ENCODE measurements at regions not wholly inside any gene's neighbourhood (a gene's known extent, or its start where the extent isn't known, plus 50 kb on each side); places are given as distances from the start of the nearest gene placed in this dataset.
"Not testable (repeated sequence)": the region's sequence is repeated elsewhere in the genome, so short reads cannot be mapped to it uniquely, and the experiment has no call there.

DNA sequence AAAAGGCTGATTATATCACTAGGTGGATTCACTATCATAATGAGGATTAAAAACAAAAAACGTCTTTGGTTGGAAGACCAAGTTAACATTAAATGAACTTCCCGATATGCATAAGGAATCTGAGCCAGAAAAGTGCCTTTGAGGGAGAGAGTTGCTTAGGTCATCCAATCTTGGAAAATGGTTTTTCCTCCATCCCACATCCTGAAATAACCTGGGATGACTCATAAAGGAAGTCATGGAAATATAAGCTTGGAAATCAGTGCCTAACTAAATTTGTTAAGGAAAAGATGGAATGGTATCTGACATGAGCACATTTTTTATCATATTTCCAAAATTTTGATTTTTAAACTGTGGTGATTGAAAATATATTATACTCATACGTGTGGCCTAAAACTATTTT, 66.0 kb downstream of the KBTBD8 start:
- DNase-seq (ENCODE audit: low read depth), result no peak

DNA sequence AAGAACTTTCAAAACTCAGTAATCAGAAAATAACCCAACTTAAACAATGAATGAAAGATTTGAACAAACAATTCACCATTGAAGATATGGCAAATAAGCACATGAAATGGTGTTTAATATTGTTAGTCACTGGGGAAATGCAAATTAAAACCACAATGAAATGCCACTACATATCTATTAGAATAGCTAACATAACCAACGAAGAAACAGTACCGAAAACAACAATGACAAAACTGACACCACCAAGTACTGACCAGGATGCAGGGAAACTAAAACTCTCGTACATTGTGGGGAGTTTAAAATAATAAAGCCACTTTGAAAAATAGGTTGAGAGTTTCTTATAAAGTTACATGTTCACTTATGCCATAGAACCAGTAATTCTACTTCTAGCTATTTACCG, 69.1 kb downstream of the KBTBD8 start:
- DNase-seq (ENCODE audit: low read depth), result no peak

DNA sequence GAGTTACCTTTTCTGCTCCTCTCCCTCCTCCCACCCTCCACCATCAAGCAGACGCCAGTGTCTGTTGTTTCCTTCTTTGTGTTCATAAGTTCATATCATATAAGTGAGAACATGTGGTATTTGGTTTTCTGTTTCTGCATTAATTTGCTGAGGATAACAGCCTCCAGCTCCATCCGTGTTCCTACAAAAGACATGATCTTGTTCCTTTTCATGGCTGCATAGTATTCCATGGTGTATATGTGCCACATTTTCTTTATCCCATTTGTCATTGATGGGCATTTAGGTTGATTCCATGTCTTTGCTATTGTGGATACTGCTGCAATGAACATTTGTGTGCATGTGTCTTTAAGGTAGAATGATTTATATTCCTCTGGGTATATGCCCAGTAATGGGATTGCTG, 74.5 kb downstream of the KBTBD8 start:
- not testable (repeated sequence) for DNase-seq (ENCODE audit: low read depth)

DNA sequence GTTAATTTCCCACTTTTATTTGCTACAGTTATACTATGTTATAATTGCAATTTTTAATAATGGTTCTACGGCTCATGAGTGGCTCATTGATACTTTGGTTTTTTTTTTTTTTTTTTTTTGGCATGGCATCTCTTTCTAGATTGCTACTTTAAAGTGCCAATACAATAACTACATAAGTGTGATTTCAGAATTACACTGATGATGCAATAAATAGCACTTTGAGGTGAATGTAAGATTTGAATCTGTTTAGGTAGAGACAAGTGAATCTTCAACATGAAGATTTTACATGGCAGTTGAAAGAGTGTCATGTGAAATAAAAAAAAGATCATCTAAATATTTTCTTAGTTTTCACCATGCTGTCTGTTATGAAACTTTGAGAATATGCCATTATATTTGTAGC, 75.7 kb downstream of the KBTBD8 start:
- no peak for DNase-seq (ENCODE audit: low read depth)

DNA sequence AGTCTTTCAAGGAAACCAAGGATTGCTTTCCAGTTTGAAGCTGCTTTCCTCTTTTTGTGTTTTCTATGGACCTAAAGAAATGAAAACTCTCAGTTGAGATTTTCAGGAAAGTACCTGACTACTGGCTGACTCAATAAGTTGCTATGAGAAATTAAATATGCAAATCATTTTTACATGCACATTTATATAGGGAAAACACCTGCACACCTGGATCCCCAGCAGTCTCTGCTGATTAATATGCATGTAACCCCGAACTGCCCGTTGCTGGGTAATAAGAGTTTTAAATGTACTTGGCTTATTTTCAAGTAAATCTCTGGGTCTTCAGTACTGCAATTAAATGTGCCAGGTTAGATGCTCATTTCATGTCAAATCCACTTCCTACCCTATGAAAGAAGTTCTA, 77.2 kb downstream of the KBTBD8 start:
- no peak for DNase-seq (ENCODE audit: low read depth)

DNA sequence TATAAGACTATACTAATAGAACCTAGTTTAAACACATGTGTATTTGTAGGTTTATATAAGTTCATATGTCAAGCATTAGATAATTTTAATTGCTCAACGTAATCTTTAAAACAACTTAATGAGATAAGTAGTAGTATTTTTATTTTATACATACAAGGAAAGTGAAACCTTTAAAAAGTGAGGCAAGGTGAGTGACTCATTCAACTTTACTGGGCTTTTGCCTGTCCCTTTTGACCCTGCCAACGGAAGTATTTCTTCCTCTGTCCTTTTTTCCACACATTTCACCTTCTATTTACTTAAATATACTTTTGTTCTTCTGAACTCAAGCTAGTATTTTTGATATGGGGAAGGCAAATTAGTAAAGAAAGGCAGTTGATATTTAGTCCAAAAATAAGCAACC, 78.5 kb downstream of the KBTBD8 start:
- DNase-seq (ENCODE audit: low read depth), result no peak

DNA sequence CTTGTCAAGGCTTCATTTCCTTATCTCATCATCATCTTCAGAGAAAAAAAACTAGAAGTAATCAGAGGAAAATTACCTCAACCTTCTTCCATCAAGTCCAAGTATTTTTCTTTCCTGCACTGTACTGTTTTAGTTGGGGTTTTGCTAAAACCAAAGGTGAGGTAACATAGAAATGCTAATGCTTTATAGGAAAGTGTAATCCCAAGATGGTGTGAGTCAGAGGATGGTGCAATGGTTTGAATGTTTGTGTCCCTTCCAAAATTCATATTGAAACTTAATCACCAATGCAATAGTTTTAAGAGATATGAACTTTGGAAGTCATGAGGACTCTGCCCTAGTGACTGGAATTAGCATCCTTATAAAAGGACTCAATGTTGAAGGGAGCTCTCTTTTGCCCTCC, 79.5 kb downstream of the KBTBD8 start:
- DNase-seq (ENCODE audit: low read depth), result peak; percentile 57

DNA sequence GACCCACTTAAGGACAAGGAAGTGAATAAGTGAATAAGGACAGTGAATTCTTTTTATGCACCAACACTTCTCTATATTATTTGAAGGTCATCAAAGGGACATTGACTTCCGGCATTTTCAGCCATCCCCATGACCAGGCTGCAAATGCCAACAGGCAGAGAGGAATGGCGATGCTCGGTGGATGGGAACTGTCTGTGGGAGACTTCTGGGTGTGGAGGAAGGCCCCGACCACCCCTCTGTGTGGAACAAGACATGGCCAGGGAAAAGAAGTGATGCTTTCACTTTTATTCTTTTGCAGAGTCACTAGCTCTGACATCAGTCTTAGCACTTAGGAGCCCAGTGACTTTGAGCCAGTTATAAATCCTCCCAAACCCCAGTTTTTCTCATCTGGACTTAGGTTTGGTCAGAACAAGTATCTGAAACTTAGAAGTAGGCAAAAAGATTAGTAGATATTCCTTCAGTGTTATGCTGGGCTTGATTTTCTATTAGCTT, 84.5 kb downstream of the KBTBD8 start:
- DNase-seq (ENCODE audit: low read depth), result no peak

DNA sequence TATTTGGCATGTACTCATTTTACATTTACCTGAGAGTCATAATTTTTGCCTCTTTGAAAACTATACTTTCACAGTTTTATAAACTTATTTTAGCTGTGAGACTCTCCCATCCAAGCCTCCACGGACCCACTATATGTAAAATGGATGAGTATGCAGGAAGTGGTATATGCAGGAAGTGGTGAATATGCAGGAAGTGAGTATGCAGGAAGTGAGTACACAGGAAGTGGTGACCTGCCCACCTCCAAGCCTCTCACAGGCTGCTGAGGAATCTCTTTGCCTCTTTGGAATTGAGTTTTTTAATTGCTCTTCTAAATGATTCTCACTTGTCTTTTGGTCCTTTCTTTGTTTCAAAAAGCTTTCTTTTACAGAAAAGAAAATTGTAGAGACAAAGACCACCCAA, 85.2 kb downstream of the KBTBD8 start:
- DNase-seq (ENCODE audit: low read depth), result no peak

DNA sequence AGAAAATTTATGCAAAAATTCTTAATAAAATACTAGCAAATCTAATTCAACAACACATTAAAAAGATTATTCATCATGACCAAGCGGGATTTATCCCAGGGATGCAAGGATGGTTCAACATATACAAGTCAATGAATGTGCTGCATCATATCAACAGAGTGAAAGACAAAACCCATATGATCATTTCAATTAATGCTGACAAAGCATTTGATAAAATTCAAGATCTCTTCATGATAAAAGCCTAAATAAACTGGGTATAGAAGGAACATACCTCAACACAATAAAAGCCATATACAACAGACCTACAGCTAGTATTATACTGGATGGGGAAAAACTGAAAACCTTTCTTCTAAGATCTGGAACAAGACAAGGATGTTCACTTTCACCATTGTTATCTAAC, 89.7 kb downstream of the KBTBD8 start:
- DNase-seq (ENCODE audit: low read depth), result no peak

DNA sequence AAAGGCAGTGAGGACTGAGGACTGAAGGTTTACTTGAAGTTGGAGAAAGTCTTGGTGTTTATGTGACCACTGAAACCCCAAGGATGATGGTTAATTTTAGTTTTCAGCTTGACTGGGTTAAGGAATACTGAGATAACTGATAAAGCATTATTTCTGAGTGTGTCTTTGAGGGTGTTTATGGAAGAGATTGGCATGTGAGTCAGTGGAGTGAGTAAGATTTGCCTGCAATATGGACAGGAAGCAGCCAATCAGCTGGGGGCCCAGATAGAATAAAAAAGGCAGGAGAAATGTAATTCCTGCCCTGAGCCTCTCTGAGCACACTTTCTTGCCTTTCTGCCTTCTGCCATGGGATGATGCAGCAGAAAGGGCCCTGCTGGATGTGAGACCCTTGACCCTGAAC, 92.4 kb downstream of the KBTBD8 start:
- peak; percentile 72 for DNase-seq (ENCODE audit: low read depth)

DNA sequence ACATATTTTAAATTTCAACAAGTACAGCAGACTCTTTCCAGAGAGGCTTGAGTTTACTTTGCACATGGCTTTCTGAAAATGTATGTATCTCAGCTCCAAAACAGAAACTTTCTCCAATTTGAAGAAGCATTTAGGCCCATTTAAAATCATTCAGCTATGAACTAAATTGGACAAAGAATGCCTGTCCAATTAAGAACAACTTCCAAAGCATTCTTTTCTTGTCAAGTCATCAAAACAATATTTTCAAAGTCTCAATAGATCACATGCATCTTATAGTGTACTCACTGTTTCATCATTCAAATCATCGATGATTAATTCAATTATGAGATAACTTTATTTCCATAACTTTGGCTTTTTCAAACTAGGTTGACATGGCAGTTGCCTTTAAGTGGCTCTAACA, 95.2 kb downstream of the KBTBD8 start:
- DNase-seq (ENCODE audit: low read depth), result no peak

DNA sequence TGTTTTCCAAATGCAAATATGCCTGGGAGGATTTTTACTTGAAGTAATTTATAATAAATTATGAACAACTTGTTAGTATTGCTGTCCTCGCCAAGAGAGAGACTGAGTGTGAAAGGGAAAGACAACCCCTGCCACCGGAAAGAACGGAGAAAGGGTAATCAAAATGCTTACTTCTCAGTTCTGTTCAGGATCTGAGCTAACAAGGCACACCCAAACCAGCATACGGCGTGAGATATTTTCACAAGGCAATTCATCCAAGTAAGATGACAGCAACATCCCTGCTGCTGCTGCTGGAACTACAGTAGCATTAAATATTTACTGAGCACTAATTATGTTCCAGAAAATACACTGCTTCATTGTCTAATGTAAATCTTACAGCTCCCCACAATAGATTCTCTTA, 96.1 kb downstream of the KBTBD8 start:
- DNase-seq (ENCODE audit: low read depth), result no peak

DNA sequence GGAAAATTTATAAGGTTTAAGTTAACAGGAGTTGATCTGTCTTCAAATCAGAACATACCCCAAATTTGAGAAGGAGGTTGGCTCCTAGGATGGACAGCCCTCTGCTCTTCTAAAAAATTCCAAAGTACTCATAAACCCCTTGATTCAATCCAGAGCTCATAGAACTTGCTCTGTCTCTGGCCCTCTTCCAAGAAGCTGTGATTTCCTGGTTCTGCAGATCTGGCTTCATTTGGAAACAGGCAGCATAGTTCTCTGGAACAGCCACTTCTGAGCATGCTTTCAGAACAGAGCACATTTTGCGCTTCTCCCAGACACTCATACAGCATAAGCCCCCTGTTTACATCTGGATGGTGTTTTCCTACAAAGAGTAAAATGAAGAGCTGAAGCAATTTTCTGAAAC, 96.7 kb downstream of the KBTBD8 start:
- no peak for DNase-seq (ENCODE audit: low read depth)

DNA sequence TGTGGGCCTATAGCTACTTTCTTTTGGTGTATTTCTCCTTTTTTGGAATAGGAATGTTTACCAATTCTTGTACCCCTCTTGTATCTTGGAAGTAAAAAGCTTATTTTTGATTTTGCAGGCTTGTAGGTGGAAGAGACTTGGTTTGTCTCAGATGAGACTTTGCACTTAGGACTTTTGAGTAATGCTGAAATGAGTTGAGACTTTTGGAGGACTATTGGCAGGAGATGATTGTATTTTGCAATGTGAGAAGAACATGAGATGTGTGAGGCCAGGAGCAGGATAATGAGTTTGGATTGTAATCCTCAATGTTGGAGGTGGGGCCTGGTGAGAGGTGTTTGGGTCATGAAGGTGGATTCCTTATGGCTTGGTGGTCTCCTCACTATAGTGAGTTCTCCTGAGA, 106.3 kb downstream of the KBTBD8 start:
- DNase-seq (ENCODE audit: low read depth), result no peak

DNA sequence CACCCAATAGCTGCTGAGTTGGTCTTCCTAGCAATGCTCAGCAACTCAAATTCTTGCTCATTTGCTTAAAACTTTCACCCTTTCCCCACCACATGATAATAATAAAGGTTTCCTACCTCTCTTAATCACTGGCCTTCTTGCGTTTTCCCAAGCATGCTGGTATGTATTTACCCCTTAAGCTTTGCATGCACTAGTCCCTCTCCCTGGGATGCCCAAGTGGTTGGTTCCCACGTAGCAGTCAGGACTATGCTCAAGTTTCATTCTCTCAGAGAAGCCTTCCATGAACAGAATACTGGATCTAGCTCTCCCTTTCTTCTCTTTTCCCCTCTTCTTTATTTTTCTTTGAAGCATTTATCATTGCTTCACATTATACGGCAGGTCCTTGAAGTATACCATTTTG, 108.8 kb downstream of the KBTBD8 start:
- no peak for DNase-seq (ENCODE audit: low read depth)

DNA sequence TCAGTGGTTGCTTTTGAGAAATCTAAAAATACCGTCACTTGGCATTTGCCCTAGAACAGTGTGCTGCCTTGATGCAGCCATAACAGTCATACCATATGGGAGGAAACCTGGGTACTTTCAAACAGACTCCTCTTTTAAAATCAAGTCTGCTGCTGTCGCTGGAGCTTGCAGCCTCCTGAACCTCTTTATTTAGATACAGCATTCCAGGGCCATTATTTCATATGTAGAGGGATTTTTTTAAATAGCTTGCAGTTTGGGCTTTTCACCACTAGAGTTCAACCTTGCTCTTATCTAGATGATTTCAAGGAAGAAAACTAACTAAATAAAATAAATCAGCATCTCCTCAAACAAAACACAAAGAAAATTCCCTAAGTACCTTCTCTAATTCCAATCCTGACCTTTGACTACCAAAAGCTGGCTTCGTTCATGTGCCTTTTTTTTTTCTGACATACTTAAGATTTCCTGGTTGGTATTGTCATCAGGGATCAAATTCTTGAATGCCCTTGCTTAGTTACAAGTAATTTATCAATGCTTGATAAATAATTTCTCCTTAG, 111.6 kb downstream of the KBTBD8 start:
- DNase-seq (ENCODE audit: low read depth), result peak; percentile 36

DNA sequence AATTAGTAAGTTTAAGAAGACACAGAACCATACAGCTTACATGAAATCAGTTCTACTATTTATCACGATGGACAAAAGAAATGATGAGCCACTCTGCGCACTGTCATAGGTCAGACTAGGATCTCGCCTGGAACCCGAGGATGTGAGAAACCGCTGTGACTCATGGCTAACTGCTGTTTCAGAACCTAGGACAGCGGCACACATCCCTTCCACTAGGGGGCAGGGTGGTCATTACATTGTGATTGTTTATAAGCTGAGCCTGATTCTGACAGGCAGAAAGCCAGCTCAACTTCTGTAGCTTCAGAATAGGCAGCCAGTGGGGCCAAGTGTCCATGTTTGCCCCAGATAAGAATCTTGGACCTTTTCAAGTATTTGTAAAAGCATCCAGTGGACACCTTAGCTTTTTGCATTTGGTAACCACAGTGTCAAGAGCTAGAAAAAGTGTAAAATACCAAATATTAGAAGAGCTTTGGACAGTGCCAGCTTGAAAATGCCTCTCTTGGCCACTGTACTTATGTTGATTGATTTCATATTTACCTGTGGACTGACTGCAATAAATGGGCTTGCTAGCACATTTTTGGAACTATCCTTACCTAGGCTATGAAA, 115.8 kb downstream of the KBTBD8 start:
- peak; percentile 67 for DNase-seq (ENCODE audit: low read depth)

DNA sequence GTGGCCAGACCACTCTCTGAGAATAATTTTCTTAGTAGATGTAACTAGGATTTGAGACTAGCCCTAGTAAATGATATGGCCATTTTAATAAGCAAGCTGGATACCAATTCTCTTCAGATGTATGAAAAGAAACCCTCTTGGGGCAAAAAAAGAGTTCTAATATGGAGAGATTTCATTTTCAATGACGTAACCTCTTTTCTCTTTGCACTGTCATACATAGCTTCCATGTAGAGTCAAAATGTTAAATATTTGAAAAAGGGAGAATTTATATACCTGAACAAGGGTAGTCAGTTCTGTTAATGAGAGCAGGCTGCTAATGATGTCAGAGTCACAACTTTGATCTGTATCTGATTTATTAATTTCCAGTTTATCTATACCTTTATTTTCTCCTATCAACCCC, 120.0 kb downstream of the KBTBD8 start:
- DNase-seq (ENCODE audit: low read depth), result no peak

DNA sequence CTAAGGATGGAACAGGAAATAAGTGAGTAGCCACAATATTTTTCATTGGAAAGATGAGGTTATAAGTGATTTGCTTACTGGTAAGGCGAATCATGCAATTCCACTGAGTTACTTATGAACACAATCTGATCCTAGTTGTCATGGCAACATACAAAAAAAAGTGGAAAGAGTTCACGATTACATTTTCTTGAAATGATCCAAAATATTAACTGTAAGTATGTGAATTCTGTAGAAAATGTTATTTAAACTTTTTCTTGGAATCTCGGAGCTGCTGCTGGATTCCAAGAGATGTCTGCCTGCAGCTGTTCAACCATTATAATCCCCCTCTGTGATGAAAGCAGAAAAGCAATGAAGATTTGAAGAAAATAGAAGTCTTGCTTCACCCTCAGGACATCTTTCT, 120.5 kb downstream of the KBTBD8 start:
- no peak for DNase-seq (ENCODE audit: low read depth)

DNA sequence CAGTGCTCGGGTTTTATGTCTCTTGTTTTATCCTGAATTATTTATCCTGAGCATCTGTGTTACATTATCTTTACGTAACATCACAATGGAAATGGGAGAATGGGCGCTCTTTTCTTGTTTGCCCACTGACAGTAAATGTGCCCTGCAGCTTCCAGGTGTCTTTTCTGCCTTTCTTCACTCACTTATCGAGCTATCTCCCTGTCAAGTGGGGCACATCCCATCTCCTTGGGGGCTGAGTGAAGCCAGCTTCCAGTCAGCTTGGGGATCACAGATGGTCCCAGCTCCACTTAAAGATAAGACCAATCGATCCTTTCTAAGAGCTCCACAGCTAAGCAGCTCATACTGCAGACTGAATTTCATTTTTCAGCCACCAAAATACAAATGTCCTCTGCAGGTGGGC, 125.8 kb downstream of the KBTBD8 start:
- DNase-seq (ENCODE audit: low read depth), result no peak

DNA sequence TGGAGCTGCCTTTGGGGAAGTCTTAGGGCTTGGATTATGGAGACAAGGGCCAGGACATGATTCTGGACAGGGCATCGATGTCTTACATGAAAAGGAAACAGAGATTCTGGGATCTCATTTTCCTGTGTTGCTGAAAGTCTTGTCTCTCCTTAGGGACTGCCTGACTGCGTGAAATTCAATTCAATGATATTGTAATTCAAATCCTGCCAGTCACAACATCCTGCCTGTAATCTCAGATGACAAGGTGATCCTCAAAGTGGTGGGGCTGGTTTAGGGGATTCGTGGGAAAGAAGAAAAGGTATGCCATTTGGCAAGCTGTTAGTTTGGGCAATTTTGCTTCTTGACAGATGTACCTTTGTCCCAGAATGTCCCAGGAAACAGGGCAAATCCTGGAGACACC, 129.1 kb downstream of the KBTBD8 start:
- DNase-seq (ENCODE audit: low read depth), result no peak

DNA sequence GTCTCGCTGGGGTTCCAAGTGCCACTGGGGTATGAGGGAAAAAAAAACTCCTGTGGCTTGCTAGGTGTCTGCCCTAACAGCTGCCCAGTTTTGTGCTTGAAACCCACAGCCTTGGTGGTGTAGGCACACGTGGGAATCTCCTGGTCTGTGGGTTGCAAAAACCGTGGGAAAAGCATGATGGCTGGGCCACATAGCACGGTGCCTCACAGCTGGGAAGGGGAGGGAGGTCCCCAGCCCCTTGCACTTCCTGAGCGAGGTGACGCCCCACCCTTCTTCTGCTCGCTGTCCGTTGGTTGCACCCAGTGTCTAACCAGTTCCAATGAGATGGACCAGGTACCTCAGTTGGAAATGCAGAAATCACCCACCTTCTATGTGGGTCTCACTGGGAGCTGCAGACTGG, 144.3 kb downstream of the KBTBD8 start:
- DNase-seq (ENCODE audit: low read depth), result no peak

DNA sequence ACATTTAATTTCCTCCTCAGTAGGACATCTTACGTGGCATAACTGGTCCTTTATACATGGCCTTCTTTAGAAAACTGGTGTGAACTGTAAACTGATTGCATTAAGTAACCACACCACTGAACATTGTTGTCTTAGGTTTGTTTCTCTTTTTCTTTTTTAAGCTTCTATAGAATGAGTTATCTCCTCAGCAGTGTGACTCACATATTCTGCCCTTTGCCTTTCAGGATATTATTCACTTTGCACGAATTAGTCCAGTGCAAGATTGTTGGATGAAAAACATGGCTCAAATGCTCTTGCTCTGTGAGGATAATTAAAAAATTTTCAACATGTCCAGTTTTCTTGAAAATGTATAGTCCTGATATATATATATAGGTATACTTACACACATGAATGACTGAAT, 147.6 kb downstream of the KBTBD8 start:
- no peak for DNase-seq (ENCODE audit: low read depth)

DNA sequence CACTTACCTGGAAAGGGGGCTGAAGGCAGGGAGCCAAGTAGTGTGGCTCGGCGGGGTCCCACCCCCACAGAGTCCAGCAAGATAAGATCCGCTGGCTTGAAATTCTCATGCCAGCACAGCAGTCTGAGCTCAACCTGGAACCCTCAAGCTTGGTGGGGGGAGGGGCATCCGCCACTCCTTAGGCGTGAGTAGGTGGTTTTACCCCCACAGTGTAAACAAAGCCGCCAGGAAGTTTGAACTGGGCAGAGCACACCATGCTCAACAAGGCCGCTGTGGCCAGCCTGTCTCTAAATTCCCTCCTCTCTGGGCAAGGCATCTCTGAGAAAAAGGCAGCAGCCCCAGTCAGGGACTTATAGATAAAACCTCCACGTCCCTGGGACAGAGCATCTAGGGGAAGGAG, 156.3 kb downstream of the KBTBD8 start:
- no peak for DNase-seq (ENCODE audit: low read depth)
